GM12872 (cell line): ENCODE measurements at regions not wholly inside any gene's neighbourhood (a gene's known extent, or its start where the extent isn't known, plus 50 kb on each side); places are given as distances from the start of the nearest gene placed in this dataset.

ENCODE experiments used
- TF ChIP-seq, protein P1 (sequence below): IDR thresholded peaks from 3 replicates; pipeline ENCODE4 v1.5.1; 2011; ENCODE audit warnings: low read depth, mild to moderate bottlenecking, low read length, moderate library complexity; ENCODE audit not compliant: insufficient read depth

DNA sequence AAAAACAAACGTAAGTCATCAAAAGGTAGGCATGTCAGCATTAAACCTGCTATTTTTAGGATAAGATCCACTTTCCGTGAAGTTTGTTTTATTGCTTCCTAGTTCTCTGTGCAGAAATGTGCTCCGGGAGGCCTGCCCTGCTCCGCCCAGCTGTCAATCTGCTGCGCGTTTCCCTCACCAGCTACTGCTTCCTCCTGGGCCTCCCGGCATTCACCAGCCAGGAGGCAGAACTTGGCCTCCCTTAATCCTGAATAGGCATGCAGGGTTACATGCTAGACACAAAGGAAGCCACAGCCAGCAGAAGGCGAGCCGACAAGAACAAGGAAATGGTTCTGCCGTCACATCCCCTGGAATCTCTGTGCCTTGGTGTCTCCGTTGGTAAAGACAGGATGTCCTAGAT, 386.2 kb downstream of the IRS2 start:
- TF ChIP-seq, protein P1, sequence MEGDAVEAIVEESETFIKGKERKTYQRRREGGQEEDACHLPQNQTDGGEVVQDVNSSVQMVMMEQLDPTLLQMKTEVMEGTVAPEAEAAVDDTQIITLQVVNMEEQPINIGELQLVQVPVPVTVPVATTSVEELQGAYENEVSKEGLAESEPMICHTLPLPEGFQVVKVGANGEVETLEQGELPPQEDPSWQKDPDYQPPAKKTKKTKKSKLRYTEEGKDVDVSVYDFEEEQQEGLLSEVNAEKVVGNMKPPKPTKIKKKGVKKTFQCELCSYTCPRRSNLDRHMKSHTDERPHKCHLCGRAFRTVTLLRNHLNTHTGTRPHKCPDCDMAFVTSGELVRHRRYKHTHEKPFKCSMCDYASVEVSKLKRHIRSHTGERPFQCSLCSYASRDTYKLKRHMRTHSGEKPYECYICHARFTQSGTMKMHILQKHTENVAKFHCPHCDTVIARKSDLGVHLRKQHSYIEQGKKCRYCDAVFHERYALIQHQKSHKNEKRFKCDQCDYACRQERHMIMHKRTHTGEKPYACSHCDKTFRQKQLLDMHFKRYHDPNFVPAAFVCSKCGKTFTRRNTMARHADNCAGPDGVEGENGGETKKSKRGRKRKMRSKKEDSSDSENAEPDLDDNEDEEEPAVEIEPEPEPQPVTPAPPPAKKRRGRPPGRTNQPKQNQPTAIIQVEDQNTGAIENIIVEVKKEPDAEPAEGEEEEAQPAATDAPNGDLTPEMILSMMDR: no peak

DNA sequence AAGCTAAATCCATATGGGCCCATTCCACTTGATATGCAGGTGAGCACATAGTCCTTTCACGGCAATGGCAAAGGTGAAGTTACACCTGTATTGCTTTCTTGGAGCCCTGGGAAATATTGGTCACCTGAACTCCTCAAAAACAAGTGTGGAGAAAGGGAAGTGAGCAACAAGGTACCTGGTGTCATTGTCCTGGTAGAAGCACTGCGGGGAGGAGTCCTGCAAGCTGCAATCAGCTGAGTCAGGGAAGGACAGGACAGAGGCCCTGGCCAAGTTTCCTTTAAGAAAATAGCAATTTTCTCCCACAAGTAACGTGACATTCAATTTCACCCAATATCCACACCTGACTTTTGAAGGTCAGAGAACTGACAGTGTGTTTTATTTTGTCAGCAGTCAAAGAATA, 389.1 kb downstream of the IRS2 start:
- TF ChIP-seq, protein P1: no peak

DNA sequence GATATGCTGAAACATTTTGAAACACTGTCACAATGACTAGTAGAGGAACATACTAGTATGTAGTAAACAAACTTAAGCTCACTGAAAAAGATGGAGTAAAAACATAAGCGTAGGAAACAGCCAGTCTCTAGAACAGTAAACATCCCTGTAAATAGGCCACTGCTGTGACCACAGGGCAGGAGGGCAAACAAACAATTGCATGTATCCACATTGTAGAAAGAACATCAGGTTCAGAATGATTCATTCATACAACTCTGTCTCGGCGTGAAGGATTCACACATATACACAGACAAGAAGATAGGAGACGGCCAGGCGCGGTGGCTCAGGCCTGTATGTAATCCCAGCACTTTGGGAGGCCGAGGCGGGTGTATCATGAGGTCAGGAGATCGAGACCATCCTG, 390.1 kb downstream of the IRS2 start:
- TF ChIP-seq, protein P1: no peak

DNA sequence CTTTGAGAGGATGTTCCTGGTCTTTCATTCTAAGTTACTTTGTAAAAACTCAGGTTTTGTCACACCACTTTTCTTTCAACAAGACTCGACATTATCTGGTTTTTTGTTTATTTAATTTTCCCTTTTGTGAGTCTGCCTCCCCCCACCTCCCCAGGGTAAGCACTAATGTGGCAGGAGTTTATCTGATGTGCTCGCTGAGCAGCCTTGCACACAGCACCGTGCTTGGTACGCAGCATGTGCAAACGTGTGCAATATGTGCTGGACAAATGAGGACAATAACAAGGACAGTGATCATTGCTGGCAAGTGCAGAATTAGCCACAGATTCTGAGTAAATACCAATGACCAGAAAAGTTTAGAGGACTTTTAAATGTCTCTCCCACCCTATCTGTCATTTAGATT, 391.4 kb downstream of the IRS2 start:
- TF ChIP-seq, protein P1: no peak

DNA sequence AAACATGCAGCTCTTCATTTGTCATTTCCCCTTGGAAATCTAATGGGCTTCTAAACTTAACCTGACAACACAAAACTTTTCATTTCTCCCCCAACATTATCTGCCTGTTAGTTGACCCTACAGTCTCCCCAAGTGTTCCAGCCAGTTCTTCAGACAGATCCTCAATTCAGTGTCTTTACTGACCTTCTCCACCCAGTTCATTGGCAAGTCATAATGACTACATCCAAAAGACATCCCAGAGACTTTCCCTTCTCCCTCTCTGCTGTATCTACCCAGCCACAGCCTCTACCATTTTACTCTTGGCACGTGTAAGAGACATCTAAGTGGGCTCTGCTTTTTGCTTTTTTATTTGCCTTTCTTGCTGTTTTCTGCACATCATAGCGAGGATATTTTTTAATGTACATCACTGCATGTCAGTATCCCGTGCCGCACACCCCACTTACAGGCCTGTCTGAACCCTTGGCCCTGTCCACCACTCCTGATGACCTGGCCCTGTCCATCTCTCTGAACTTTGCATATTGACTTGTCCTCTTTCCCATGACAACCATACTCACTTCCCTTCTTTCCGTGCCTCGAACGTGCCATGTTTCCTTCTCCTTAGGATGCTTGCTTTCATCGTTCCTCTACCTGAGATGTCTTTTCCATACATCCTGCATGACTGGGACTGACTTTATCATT, 391.9 kb downstream of the IRS2 start:
- TF ChIP-seq, protein P1: no peak

DNA sequence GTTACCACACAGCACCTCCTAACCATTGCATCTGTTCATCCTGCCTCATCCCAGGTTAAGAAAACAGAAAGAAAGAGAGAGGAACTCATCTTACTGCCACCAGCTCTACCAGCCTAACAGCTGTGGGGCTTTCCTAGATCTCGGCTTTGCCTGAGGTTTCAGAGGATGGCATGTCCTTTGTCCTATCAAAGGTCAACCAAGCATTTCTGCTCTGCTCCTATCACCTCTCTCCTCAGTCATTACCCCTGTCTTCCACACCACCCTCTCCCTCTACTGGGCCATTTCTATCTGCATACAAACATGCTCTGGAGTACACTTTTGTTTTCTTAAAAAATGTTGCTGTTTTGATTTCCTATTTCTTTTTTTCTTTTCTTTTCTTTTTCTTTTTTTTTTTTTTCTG, 393.3 kb downstream of the IRS2 start:
- TF ChIP-seq, protein P1: no peak

DNA sequence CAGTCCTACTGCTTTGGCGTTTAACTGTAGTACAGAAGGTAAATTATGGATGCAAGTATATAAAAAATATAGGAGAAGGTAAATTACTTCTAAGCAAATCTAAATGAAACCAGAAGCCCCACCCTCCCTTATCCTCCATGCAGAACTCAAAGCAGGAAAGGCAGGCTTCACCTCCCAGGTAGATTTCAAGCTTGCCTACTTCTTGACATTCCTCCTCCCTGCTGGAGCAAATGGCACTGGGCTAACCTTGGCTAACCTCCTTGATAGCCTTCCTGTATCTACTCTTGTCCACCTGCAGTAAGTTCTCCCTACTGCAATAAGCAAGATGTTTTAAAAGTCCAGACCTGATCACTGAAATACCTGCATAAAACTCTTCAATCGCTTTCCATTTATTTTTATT, 396.0 kb downstream of the IRS2 start:
- TF ChIP-seq, protein P1: no peak
